Retinal pigment epithelial cell (primary cell): ENCODE measurements at regions not wholly inside any gene's neighbourhood (a gene's known extent, or its start where the extent isn't known, plus 50 kb on each side); places are given as distances from the start of the nearest gene placed in this dataset.

Experiments used
- DNase-seq: peaks from one replicate; pipeline ENCODE4 v3.0.0-alpha.2; 2010; ENCODE audit warnings: low read depth
- H3K4me3 ChIP-seq: 2 replicates; pipeline ENCODE4 v1.5.1; 2011; ENCODE audit warnings: mild to moderate bottlenecking, low read length, control low read depth, moderate library complexity
- CTCF ChIP-seq: conservative IDR thresholded peaks from 2 replicates; pipeline ENCODE4 v1.5.1; 2011; ENCODE audit warnings: low read depth, low read length, control low read depth, inconsistent platforms

- H3K4me3 ChIP-seq: no peak overlapping the region
- TF ChIP-seq CTCF: no peak
- no peak for DNase-seq
These were observed 356.2 kb downstream of the MYCN start for GRCh38 chr2:16296331-16297250.

GRCh38 chr2:16296038-16296290, 355.6 kb downstream of the MYCN start:
- no peak for DNase-seq
- TF ChIP-seq CTCF: no peak
- no peak overlapping the region for H3K4me3 ChIP-seq

GRCh38 chr2:16294791-16295190, 354.4 kb downstream of the MYCN start:
- no peak for TF ChIP-seq CTCF
- no peak overlapping the region for H3K4me3 ChIP-seq
- DNase-seq: no peak

- no peak overlapping the region for H3K4me3 ChIP-seq
- no peak for DNase-seq
- TF ChIP-seq CTCF: no peak
These were observed 353.5 kb downstream of the MYCN start for GRCh38 chr2:16293871-16294270.

GRCh38 chr2:16293398-16293797, 353.0 kb downstream of the MYCN start:
- H3K4me3 ChIP-seq: no peak overlapping the region
- no peak for DNase-seq
- no peak for TF ChIP-seq CTCF

- no peak overlapping the region for H3K4me3 ChIP-seq
- no peak for TF ChIP-seq CTCF
- no peak for DNase-seq
These were observed 351.6 kb downstream of the MYCN start for GRCh38 chr2:16291731-16292550.
